H9 (cell line): ENCODE measurements at regions not wholly inside any gene's neighbourhood (a gene's known extent, or its start where the extent isn't known, plus 50 kb on each side); places are given as distances from the start of the nearest gene placed in this dataset.

Source experiments
- DNase-seq: peaks from one replicate; pipeline ENCODE4 v3.0.0-alpha.2; 2017
- H2AFZ ChIP-seq: one replicate; pipeline ENCODE4 v1.6.1; 2013; ENCODE audit warnings: mild to moderate bottlenecking, low read length, control low read depth, moderate library complexity
- H2AK5ac ChIP-seq: 2 replicates; pipeline ENCODE4 v1.6.1; 2013; ENCODE audit warnings: low read length, control low read depth, mixed read lengths; ENCODE audit not compliant: insufficient read length
- H2BK120ac ChIP-seq: one replicate; pipeline ENCODE4 v1.6.1; 2013; ENCODE audit warnings: low read depth, mild to moderate bottlenecking, low read length, control low read depth, inconsistent platforms; ENCODE audit not compliant: poor library complexity, severe bottlenecking
- H2BK12ac ChIP-seq: 2 replicates; pipeline ENCODE4 v1.6.1; 2013; ENCODE audit warnings: low read length, control low read depth, mixed read lengths, low read depth; ENCODE audit not compliant: insufficient read length
- H2BK15ac ChIP-seq: 2 replicates; pipeline ENCODE4 v1.6.1; 2013; ENCODE audit warnings: low read depth, low read length, control low read depth
- H2BK20ac ChIP-seq: one replicate; pipeline ENCODE4 v1.6.1; 2013; ENCODE audit warnings: low read depth, mild to moderate bottlenecking, low read length, control low read depth, inconsistent platforms; ENCODE audit not compliant: poor library complexity, severe bottlenecking
- H2BK5ac ChIP-seq: 2 replicates; pipeline ENCODE4 v1.6.1; 2013; ENCODE audit warnings: low read length, control low read depth, mixed read lengths; ENCODE audit not compliant: insufficient read length
- H3K14ac ChIP-seq: 2 replicates; pipeline ENCODE4 v1.6.1; 2013; ENCODE audit warnings: low read length, control low read depth; ENCODE audit not compliant: insufficient read depth
- H3K18ac ChIP-seq: 2 replicates; pipeline ENCODE4 v1.6.1; 2013; ENCODE audit warnings: low read depth, mild to moderate bottlenecking, mixed read lengths, low read length, control low read depth; ENCODE audit not compliant: insufficient read length
- H3K23ac ChIP-seq: 2 replicates; pipeline ENCODE4 v1.6.1; 2013; ENCODE audit warnings: low read length, control low read depth, mixed read lengths, low read depth; ENCODE audit not compliant: insufficient read length
- H3K23me2 ChIP-seq: 2 replicates; pipeline ENCODE4 v1.6.1; 2013; ENCODE audit warnings: low read depth, mild to moderate bottlenecking, mixed read lengths, low read length, control low read depth; ENCODE audit not compliant: insufficient read length, poor library complexity, severe bottlenecking
- H3K27ac ChIP-seq: 2 replicates; pipeline ENCODE4 v1.5.1; 2013; ENCODE audit warnings: low read length, control low read depth, mixed read lengths, low read depth; ENCODE audit not compliant: insufficient read length
- H3K27me3 ChIP-seq: 2 replicates; pipeline ENCODE4 v1.6.1; 2013; ENCODE audit warnings: low read length, control low read depth, inconsistent platforms; ENCODE audit not compliant: insufficient read depth
- H3K4ac ChIP-seq: 2 replicates; pipeline ENCODE4 v1.6.1; 2013; ENCODE audit warnings: low read depth, mild to moderate bottlenecking, control low read depth, inconsistent platforms, low read length, moderate library complexity
- H3K4me1 ChIP-seq: 2 replicates; pipeline ENCODE4 v1.6.1; 2013; ENCODE audit warnings: low read length, control low read depth, inconsistent platforms; ENCODE audit not compliant: insufficient read depth
- H3K4me2 ChIP-seq: 2 replicates; pipeline ENCODE4 v1.6.1; 2013; ENCODE audit warnings: low read length, control low read depth, mixed read lengths; ENCODE audit not compliant: insufficient read length, insufficient read depth
- H3K56ac ChIP-seq: 2 replicates; pipeline ENCODE4 v1.6.1; 2013; ENCODE audit warnings: low read depth, mild to moderate bottlenecking, mixed read lengths, low read length, control low read depth; ENCODE audit not compliant: insufficient read length
- H3K79me1 ChIP-seq: 2 replicates; pipeline ENCODE4 v1.6.1; 2013; ENCODE audit warnings: low read depth, mild to moderate bottlenecking, moderate library complexity, low read length, control low read depth, inconsistent platforms; ENCODE audit not compliant: insufficient read depth, poor library complexity, severe bottlenecking
- H3K79me2 ChIP-seq: 2 replicates; pipeline ENCODE4 v1.6.1; 2013; ENCODE audit warnings: low read length, control low read depth, inconsistent platforms; ENCODE audit not compliant: insufficient read depth
- H3K9ac ChIP-seq: 2 replicates; pipeline ENCODE4 v1.6.1; 2013; ENCODE audit warnings: low read length, control low read depth, mixed read lengths; ENCODE audit not compliant: insufficient read length; ENCODE audit errors: extremely low read depth
- H3K9me3 ChIP-seq: one replicate; pipeline ENCODE4 v1.6.1; 2013; ENCODE audit warnings: low read depth, low read length, inconsistent platforms; ENCODE audit not compliant: control insufficient read depth
- H3T11ph ChIP-seq: one replicate; pipeline ENCODE4 v1.6.1; 2013; ENCODE audit warnings: mild to moderate bottlenecking, low read length, control low read depth, inconsistent platforms
- H4K20me1 ChIP-seq: one replicate; pipeline ENCODE4 v1.6.1; 2013; ENCODE audit not compliant: control insufficient read depth, insufficient read length, insufficient read depth
- H4K5ac ChIP-seq: 2 replicates; pipeline ENCODE4 v1.6.1; 2013; ENCODE audit warnings: low read depth, mild to moderate bottlenecking, mixed read lengths, low read length, control low read depth; ENCODE audit not compliant: insufficient read length
- H4K8ac ChIP-seq: replicated peaks from 2 replicates; pipeline ENCODE4 v1.6.1; 2013; ENCODE audit warnings: low read length, control low read depth, mixed read lengths, low read depth; ENCODE audit not compliant: insufficient read length
- H4K91ac ChIP-seq: 2 replicates; pipeline ENCODE4 v1.6.1; 2013; ENCODE audit warnings: low read depth, mild to moderate bottlenecking, moderate library complexity, mixed read lengths, low read length, control low read depth; ENCODE audit not compliant: insufficient read length
- H3K27ac Mint-ChIP-seq, 3 experiments: 2 replicates in 2 of 3; 3 replicates in 1 of 3; pipeline ENCODE4 v1.8.0; 2020 to 2021; ENCODE audit warnings: mixed read lengths in 3 of 3, mild to moderate bottlenecking in 1 of 3, moderate library complexity in 1 of 3
- H3K27me3 Mint-ChIP-seq: 2 replicates; pipeline ENCODE4 v1.8.0; 2021; ENCODE audit warnings: low read depth, mild to moderate bottlenecking, moderate library complexity, mixed read lengths
- H3K36me3 Mint-ChIP-seq, 3 experiments: 2 replicates in 2 of 3; 3 replicates in 1 of 3; pipeline ENCODE4 v1.8.0; 2020 to 2021; ENCODE audit warnings: low read depth in 3 of 3, mixed read lengths in 3 of 3; ENCODE audit not compliant: insufficient read depth in 1 of 3
- H3K4me1 Mint-ChIP-seq, 2 experiments: 2 replicates each; pipeline ENCODE4 v1.8.0; 2020; ENCODE audit warnings: mixed read lengths in 2 of 2
- H3K4me3 Mint-ChIP-seq, 2 experiments: 2 replicates in 1 of 2; 3 replicates in 1 of 2; pipeline ENCODE4 v1.8.0; 2020 to 2021; ENCODE audit warnings: mild to moderate bottlenecking in 2 of 2, mixed read lengths in 2 of 2, moderate library complexity in 1 of 2
- H3K9me3 Mint-ChIP-seq, 2 experiments: 2 replicates in 1 of 2; 3 replicates in 1 of 2; pipeline ENCODE4 v1.8.0; 2020; ENCODE audit warnings: mild to moderate bottlenecking in 2 of 2, mixed read lengths in 2 of 2, moderate library complexity in 1 of 2
- CTCF ChIP-seq: fragments of 200-600 bp; sonication (generic); conservative IDR thresholded peaks from 3 replicates; pipeline ENCODE4 v1.8.0; 2021; ENCODE audit warnings: antibody characterized with exemption, mild to moderate bottlenecking
- WGBS: extraction: QIAGEN DNeasy Blood & Tissue Kit; methylation state at CpG from one replicate; pipeline ENCODE4 v1.1.7; 2013; ENCODE audit warnings: missing lambda C conversion rate, low lambda C conversion rate, mixed read lengths; ENCODE audit not compliant: insufficient read length; ENCODE audit errors: extremely low coverage; 5-methylcytosine and 5-hydroxymethylcytosine counted together

- Mint-ChIP-seq H3K36me3 (no peaks in the 10 kb centered on the region), H3K9me3 (no peaks in the 10 kb centered on the region), H3K27ac (no peak overlapping the region), H3K4me1 (no peaks in the 10 kb centered on the region), H3K4me3 (no peak overlapping the region), H3K27me3 (no peaks in the 10 kb centered on the region; the same call in none of the 2 replicates)
- no peak overlapping the region for H3K14ac ChIP-seq
- H3K23ac ChIP-seq = no peak overlapping the region
- no peak overlapping the region for H3K18ac ChIP-seq
- H4K5ac ChIP-seq = no peak overlapping the region
- H3K9ac ChIP-seq = no peak overlapping the region
- no peak overlapping the region for H3K4ac ChIP-seq
- no peaks in the 10 kb centered on the region for H4K20me1 ChIP-seq
- H3K56ac ChIP-seq = no peak overlapping the region
- no peaks in the 10 kb centered on the region for H3K4me1 ChIP-seq
- WGBS = no CpG with 5 or more reads among the region's 8 CpGs
- no peak overlapping the region for H4K91ac ChIP-seq
- H3K79me2 ChIP-seq = no peaks in the 10 kb centered on the region
- no peak for DNase-seq
- H2BK12ac ChIP-seq = no peak overlapping the region
- H3K9me3 ChIP-seq = no peaks in the 10 kb centered on the region
- H2BK15ac ChIP-seq = no peak overlapping the region
- H4K8ac ChIP-seq = no peak overlapping the region
- no peaks in the 10 kb centered on the region; the same call in 1 of the 2 replicates for H3K27me3 ChIP-seq
- no peak overlapping the region for H2AK5ac ChIP-seq
- H3K4me2 ChIP-seq = no peak overlapping the region
- no peak overlapping the region for H3T11ph ChIP-seq
- H2BK20ac ChIP-seq = no peak overlapping the region
- H3K23me2 ChIP-seq = no peaks in the 10 kb centered on the region
- H2BK5ac ChIP-seq = no peak overlapping the region
- H3K27ac ChIP-seq = no peak overlapping the region
- H2BK120ac ChIP-seq = no peak overlapping the region
- H3K79me1 ChIP-seq = no peaks in the 10 kb centered on the region
- H2AFZ ChIP-seq = no peak overlapping the region
- no peak for TF ChIP-seq CTCF
Observed at GRCh38 chr18:2263303-2263890, 307.9 kb downstream of the METTL4 start.
